ENCODE measurements at regions not wholly inside any gene's neighbourhood (a gene's known extent, or its start where the extent isn't known, plus 50 kb on each side); places are given as distances from the start of the nearest gene placed in this dataset.

DNA sequence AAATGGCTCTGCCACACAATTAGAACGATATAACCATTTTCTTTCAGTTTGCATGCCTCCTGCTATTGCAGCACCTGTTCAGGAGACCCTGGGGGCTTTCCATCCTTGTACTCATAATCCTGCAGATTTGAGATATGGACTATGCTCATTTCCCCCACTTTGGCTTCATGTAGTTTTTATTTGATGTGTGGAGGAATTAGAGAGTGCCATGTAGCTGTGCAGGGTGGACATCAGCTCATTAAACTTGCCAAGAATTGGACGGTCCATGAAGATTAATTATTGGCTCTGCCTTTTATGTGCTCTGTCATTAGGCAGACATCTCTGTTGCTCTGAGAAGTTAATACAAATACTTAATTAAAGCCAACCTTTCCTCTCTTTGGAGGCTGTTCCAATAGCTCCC, 66.2 kb upstream of the CD83 start:
- intact Hi-C loops (cut with DNase I) = loop anchor here (10.0 kb wide), 1 partner anchor 137 kb away; no protein-coding TSS in a partner anchor
- ATAC-seq (no peak), DNase-seq (no peak)
- Histone ChIP-seq H3K4me1 (no peaks in the 10 kb centered on the region), H3K9me3 (no peaks in the 10 kb centered on the region), H3K27me3 (no peaks in the 10 kb centered on the region), H3K4me3 (no peak overlapping the region), H3K27ac (no peak overlapping the region), H3K36me3 (no peaks in the 10 kb centered on the region)
- TF ChIP-seq, protein P1, sequence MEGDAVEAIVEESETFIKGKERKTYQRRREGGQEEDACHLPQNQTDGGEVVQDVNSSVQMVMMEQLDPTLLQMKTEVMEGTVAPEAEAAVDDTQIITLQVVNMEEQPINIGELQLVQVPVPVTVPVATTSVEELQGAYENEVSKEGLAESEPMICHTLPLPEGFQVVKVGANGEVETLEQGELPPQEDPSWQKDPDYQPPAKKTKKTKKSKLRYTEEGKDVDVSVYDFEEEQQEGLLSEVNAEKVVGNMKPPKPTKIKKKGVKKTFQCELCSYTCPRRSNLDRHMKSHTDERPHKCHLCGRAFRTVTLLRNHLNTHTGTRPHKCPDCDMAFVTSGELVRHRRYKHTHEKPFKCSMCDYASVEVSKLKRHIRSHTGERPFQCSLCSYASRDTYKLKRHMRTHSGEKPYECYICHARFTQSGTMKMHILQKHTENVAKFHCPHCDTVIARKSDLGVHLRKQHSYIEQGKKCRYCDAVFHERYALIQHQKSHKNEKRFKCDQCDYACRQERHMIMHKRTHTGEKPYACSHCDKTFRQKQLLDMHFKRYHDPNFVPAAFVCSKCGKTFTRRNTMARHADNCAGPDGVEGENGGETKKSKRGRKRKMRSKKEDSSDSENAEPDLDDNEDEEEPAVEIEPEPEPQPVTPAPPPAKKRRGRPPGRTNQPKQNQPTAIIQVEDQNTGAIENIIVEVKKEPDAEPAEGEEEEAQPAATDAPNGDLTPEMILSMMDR (IDR thresholded peaks at IDR 0.05) = no peak

DNA sequence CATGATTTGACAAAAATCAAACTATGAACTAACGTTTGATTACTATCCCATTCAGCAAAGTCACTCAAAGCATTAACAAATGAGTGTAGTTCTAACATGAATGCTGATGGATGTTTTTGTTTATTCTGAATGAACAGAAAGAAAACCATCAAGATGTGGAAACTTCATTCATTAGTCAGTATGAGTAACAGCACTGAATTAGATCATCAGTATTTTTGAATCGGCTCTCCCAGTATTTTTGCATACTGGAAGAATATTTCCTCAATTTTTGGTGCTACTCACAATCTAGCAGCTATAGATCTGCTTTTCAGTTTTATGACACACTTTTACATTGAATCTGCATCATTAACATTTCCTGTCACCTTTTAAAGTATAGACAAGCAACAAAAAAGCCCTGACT, 63.8 kb upstream of the CD83 start:
- intact Hi-C loops (cut with DNase I) = loop anchor here (10.0 kb wide), 1 partner anchor 139 kb away; no protein-coding TSS in a partner anchor
- H3K27me3 ChIP-seq = no peaks in the 10 kb centered on the region
- DNase-seq = no peak
- no peaks in the 10 kb centered on the region for H3K4me1 ChIP-seq
- TF ChIP-seq, protein P1 (IDR thresholded peaks at IDR 0.05) = no peak
- ATAC-seq = no peak
- no peaks in the 10 kb centered on the region for H3K36me3 ChIP-seq
- no peak overlapping the region for H3K4me3 ChIP-seq
- no peak overlapping the region for H3K27ac ChIP-seq
- no peaks in the 10 kb centered on the region for H3K9me3 ChIP-seq

DNA sequence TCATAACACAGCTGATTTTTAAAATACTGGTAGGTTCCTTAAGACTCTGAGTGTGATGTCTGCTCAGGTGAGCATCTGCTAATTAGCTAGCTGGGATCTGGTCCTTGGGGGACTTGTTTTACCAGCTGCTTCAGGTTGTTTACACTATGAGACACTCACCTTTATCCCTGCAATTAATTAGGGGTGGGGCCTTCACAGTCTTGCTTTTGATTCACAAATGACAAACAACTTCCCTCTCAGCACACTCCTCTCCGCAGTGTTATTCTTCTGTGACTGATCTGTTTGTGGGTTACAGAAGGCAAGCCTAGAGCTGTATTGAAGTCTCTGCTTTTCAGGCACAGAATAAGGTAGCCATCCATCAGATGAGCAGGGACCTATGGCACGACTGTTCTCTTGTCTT, 62.0 kb upstream of the CD83 start:
- no peak overlapping the region for H3K4me3 ChIP-seq
- no peaks in the 10 kb centered on the region for H3K9me3 ChIP-seq
- ATAC-seq (no peak), DNase-seq (no peak)
- no peaks in the 10 kb centered on the region for H3K27me3 ChIP-seq
- intact Hi-C loops (cut with DNase I) = loop anchor here (10.0 kb wide), 1 partner anchor 141 kb away; no protein-coding TSS in a partner anchor
- no peaks in the 10 kb centered on the region for H3K4me1 ChIP-seq
- TF ChIP-seq, protein P1 (IDR thresholded peaks at IDR 0.05) = no peak
- H3K27ac ChIP-seq = no peak overlapping the region
- H3K36me3 ChIP-seq = no peaks in the 10 kb centered on the region

DNA sequence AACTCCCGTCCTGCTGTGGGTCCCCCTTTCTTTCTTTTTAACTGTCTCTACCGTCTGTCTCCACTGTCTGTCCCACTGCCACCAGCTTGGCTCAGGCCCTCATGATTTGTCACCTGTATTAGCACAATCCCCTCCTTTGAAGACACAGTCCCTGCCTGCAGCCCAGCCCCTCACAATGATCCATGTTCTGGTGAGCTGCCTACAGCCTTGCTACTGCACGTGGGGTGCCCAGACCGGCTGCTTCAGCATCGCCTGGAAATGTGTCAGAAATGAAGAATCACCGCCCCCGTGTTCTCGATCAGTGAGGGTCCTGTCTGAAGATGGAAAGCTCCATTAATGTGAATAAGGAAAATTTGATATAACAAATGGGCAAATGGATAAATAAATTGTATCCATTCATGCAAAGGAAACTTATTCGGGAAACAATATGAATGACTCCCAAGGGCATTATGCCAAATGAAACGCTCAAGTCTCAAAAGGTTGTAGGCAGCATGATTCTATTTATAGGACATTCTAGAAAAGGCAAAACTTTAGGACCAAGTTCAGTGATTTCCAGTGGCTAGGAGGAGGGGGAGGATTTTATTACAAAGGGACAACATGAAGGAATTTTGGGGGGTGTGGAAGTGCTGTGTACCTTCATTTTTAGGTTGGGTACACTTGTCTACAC, 59.4 kb upstream of the CD83 start:
- intact Hi-C loops (cut with DNase I) = loop anchor here (10.0 kb wide), 1 partner anchor 143 kb away; no protein-coding TSS in a partner anchor
- H3K27me3 ChIP-seq = no peaks in the 10 kb centered on the region
- H3K27ac ChIP-seq = no peak overlapping the region
- TF ChIP-seq, protein P1 (IDR thresholded peaks at IDR 0.05) = no peak
- ATAC-seq (no peak), DNase-seq (no peak)
- H3K4me3 ChIP-seq = no peak overlapping the region
- no peaks in the 10 kb centered on the region for H3K4me1 ChIP-seq
- no peaks in the 10 kb centered on the region for H3K9me3 ChIP-seq
- H3K36me3 ChIP-seq = no peaks in the 10 kb centered on the region

DNA sequence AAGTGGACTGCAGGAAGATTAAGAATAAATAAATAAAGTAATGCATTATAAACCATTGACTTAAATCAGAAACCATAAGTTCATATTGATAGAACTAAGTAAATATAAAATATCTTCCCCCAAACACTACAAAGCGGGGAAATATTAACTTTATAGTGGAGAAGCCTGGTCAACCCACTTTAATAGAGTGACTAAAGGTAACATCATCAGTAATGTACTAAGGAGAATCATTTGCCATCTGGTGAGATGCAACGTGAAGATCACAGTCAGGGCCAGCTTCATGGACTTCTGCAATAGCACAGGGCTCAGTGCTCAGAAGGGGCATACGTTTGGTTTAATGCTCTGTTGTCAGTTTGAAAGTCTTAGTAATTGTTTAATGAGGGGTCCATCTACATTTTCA, 58.8 kb upstream of the CD83 start:
- H3K4me1 ChIP-seq = no peaks in the 10 kb centered on the region
- no peak overlapping the region for H3K27ac ChIP-seq
- no peak for DNase-seq
- no peaks in the 10 kb centered on the region for H3K27me3 ChIP-seq
- TF ChIP-seq, protein P1 (IDR thresholded peaks at IDR 0.05) = no peak
- no peak overlapping the region for H3K4me3 ChIP-seq
- intact Hi-C loops (cut with DNase I) = loop anchor here (10.0 kb wide), 1 partner anchor 144 kb away; no protein-coding TSS in a partner anchor
- H3K36me3 ChIP-seq = no peaks in the 10 kb centered on the region
- ATAC-seq = no peak
- no peaks in the 10 kb centered on the region for H3K9me3 ChIP-seq

Data from upper lobe of right lung (tissue), 1 donor.